Fibroblast of the aortic adventitia (primary cell): ENCODE measurements at regions not wholly inside any gene's neighbourhood (a gene's known extent, or its start where the extent isn't known, plus 50 kb on each side); places are given as distances from the start of the nearest gene placed in this dataset.

Experiments
- DNase-seq: peaks from one replicate; pipeline ENCODE4 v3.0.0-alpha.2; 2010; ENCODE audit warnings: low read depth
- H3K4me3 ChIP-seq: 2 replicates; pipeline ENCODE4 v1.5.1; 2011; ENCODE audit warnings: low read depth, mild to moderate bottlenecking, control low read depth, low read length, moderate library complexity
- TF ChIP-seq, protein P1 (sequence below): IDR thresholded peaks from 2 replicates; pipeline ENCODE4 v1.5.1; 2011; ENCODE audit warnings: mild to moderate bottlenecking, low read length, control low read depth, inconsistent platforms; ENCODE audit not compliant: insufficient read depth

DNA sequence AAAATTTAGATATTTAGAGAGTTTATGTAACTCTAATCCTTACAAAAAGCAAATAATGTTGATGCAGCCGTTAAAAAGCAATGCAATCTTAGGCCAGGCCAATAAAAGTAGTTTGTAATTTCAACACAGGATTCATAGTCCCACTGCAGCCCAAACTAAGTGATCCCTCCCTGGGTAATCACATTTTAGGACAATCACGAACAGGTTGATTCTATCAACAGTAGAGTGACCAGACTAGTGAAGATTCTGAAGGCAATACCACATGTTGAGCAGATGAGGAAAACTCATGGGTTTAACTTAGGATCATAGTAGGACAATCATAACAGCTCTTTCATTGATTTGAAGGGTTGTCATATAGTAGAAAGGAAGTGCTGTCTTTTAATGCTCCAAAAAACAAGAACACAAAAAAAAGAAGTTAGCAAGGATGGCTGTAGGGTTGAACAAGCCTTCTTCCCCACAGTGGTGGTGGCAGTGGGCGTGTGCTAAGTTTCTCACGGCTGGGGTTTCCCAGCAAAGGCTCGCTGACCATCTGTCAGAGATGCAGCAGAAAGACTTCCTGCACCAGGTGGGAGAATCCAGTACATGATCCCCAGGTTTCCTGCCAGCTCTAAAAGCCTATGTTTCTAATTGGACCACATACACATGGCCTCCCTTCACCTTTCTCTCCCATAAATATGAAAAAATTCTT, 212.2 kb downstream of the CHRM2 start:
- DNase-seq = no peak
- no peak overlapping the region for H3K4me3 ChIP-seq
- TF ChIP-seq, protein P1, sequence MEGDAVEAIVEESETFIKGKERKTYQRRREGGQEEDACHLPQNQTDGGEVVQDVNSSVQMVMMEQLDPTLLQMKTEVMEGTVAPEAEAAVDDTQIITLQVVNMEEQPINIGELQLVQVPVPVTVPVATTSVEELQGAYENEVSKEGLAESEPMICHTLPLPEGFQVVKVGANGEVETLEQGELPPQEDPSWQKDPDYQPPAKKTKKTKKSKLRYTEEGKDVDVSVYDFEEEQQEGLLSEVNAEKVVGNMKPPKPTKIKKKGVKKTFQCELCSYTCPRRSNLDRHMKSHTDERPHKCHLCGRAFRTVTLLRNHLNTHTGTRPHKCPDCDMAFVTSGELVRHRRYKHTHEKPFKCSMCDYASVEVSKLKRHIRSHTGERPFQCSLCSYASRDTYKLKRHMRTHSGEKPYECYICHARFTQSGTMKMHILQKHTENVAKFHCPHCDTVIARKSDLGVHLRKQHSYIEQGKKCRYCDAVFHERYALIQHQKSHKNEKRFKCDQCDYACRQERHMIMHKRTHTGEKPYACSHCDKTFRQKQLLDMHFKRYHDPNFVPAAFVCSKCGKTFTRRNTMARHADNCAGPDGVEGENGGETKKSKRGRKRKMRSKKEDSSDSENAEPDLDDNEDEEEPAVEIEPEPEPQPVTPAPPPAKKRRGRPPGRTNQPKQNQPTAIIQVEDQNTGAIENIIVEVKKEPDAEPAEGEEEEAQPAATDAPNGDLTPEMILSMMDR = no peak

DNA sequence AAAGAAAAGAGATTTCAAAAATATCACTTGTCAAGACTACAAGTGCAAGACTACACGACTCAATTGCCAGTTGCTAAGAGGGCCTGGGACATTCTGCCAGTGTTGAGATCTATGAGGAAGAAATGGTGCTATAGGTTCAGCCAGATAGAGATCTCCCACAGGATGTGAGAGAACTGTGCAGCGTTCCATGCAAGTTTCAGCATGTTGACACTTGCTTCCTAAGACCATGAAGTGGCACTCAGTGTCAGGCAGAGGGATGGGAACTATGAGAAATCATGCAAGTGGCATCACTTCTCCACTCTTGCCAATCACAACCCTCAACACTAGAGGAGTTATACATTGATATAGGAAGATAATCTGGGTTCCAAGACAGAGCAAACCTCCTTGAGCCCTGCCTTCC, 210.3 kb downstream of the CHRM2 start:
- TF ChIP-seq, protein P1 = no peak
- H3K4me3 ChIP-seq = no peak overlapping the region
- no peak for DNase-seq

DNA sequence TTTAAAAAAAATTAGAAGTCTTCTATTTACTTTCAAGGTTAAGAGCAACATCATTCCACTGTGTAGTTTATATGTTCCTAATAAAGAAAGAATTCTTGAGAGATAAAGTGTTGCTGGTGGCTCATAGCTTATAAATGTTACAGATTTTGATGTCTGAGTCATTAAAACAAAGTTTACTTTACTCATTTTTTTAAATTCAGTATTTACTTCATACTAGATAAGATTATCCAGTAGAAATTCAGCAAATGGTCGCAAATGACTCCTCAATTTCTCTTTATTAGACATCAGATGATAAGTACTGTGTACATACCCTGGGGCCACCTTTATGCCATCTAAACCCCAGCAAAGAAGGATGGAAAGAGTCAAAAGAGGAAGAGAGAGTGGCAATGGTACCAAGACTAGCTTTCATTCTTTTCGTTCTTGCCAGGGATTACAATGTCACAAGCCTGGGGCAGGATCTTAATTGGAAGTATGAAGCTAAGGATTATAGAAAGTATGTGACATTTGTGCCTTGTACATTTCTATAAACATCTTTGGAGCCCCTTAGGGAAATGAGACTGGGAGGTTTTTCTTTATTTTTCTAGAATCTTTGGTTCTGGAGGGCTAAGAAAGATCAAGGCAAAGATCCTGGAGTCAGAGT, 206.1 kb downstream of the CHRM2 start:
- TF ChIP-seq, protein P1 = no peak
- H3K4me3 ChIP-seq = no peak overlapping the region
- peak; percentile 82 for DNase-seq

DNA sequence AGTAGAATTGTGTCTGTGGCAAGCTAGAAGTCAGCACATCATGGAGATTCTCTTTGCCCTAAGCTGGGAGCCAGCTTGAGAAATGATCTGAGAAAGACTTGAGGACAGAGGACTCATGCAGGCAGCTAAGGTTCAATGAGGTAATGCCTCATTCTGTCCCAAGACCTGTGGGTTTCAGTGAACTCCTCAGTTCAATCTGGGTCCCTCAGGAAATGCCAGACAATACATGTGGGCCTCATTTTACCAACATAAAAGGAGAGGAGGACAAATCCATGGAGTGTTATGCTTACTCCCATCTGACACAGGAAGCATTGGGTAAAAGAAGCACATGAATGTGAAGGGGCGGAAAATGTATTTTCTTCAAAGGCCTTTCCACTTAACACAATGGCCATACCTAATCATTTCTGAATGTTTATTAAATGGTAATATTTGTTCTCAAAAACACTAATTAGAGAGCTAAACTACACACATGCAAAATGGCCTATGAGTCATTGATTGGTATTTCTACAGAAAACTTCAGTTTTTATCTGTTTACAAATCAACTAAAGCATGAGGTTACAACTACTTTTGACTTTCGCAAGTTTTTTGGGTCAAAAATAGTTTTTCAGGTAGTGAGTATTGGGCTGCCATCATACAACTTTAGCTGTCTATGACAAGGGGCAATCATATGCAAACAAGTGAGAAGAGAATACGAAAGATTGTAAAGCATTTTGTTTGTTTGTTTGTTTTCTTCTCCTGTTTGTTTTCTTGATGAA, 205.3 kb downstream of the CHRM2 start:
- no peak overlapping the region for H3K4me3 ChIP-seq
- TF ChIP-seq, protein P1 = no peak
- peak; percentile 24 for DNase-seq
